ENCODE measurements at regions not wholly inside any gene's neighbourhood (a gene's known extent, or its start where the extent isn't known, plus 50 kb on each side); places are given as distances from the start of the nearest gene placed in this dataset.

- Histone ChIP-seq H3K36me3 (ENCODE audit: control insufficient read depth in 5 of 5, insufficient read depth in 5 of 5, low read length in 5 of 5) (no peaks in the 10 kb centered on the region), H3K9me3 (ENCODE audit: control insufficient read depth in 5 of 5, low read length in 5 of 5) (no peaks in the 10 kb centered on the region), H3K4me1 (ENCODE audit: control insufficient read depth in 5 of 5, insufficient read depth in 5 of 5, low read length in 5 of 5) (peaks cover 0 to 6% (median 0%) of the 10 kb centered on the region in 5 donors), H3K9ac (ENCODE audit: low read length in 5 of 5) (no peak overlapping the region), H3K4me3 (ENCODE audit: low read depth in 1 of 5, low read length in 5 of 5) (no peak overlapping the region), H3K27ac (ENCODE audit: low read depth, low read length) (no peak overlapping the region), H3K27me3 (ENCODE audit: control insufficient read depth in 5 of 5, insufficient read depth in 4 of 5, low read length in 5 of 5) (no peaks in the 10 kb centered on the region)
Observed at GRCh38 chr5:54753753-54754152, 231.6 kb downstream of the ESM1 start.

DNA sequence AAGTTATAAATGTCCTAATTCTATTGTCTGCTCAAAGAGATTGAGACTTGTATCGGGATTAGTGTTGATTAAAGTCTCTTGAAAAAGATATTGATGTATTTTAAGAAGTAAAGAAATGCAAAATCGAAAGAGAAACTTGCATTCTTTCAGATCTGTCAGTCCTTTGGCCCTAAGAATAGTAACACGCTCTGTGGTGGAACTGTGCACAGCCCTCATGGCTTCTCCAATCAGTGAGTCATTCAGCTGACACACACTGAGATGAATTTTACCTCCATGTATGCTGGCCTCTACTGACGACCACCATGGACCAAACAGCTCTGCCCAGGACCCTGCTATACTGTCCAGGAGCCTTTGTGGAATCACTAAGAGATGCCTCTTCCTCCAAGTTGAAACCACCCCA is 232.4 kb downstream of the ESM1 start:
- H3K4me1 ChIP-seq (ENCODE audit: control insufficient read depth in 5 of 5, insufficient read depth in 5 of 5, low read length in 5 of 5): peaks cover 0 to 6% (median 0%) of the 10 kb centered on the region in 5 donors
- no peaks in the 10 kb centered on the region for H3K9me3 ChIP-seq (ENCODE audit: control insufficient read depth in 5 of 5, low read length in 5 of 5)
- no peaks in the 10 kb centered on the region for H3K27me3 ChIP-seq (ENCODE audit: control insufficient read depth in 5 of 5, insufficient read depth in 4 of 5, low read length in 5 of 5)
- H3K9ac ChIP-seq (ENCODE audit: low read length in 5 of 5): no peak overlapping the region
- H3K36me3 ChIP-seq (ENCODE audit: control insufficient read depth in 5 of 5, insufficient read depth in 5 of 5, low read length in 5 of 5): no peaks in the 10 kb centered on the region
- H3K4me3 ChIP-seq (ENCODE audit: low read depth in 1 of 5, low read length in 5 of 5): no peak overlapping the region
- no peak overlapping the region for H3K27ac ChIP-seq (ENCODE audit: low read depth, low read length)

DNA sequence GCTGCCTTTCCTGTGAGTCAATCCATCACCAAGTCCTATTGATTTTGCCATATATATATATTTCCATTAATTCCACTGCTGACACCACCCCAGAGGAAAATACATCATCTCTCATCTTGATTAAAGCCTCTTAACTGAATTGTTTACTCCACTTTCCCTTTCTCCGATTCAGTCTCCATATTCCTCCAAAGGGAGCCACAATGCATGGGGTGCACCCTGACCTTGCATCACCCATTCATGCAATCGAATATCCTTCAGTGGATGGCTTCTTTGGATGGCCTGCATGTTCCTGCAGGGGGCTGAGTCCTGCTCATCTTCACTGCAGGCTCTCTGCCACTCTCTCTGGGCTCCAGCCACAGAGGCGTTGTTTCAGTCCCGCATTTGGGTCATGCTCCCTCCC is 231.0 kb downstream of the SNX18 start:
- H3K27ac ChIP-seq (ENCODE audit: low read depth, low read length): no peak overlapping the region
- no peak overlapping the region for H3K4me3 ChIP-seq (ENCODE audit: low read depth in 1 of 5, low read length in 5 of 5)
- H3K27me3 ChIP-seq (ENCODE audit: control insufficient read depth in 5 of 5, insufficient read depth in 4 of 5, low read length in 5 of 5): no peaks in the 10 kb centered on the region
- H3K4me1 ChIP-seq (ENCODE audit: control insufficient read depth in 5 of 5, insufficient read depth in 5 of 5, low read length in 5 of 5): peaks cover 2 to 17% (median 8%) of the 10 kb centered on the region in 5 donors
- no peaks in the 10 kb centered on the region for H3K36me3 ChIP-seq (ENCODE audit: control insufficient read depth in 5 of 5, insufficient read depth in 5 of 5, low read length in 5 of 5)
- no peaks in the 10 kb centered on the region for H3K9me3 ChIP-seq (ENCODE audit: control insufficient read depth in 5 of 5, low read length in 5 of 5)
- no peak overlapping the region for H3K9ac ChIP-seq (ENCODE audit: low read length in 5 of 5)

DNA sequence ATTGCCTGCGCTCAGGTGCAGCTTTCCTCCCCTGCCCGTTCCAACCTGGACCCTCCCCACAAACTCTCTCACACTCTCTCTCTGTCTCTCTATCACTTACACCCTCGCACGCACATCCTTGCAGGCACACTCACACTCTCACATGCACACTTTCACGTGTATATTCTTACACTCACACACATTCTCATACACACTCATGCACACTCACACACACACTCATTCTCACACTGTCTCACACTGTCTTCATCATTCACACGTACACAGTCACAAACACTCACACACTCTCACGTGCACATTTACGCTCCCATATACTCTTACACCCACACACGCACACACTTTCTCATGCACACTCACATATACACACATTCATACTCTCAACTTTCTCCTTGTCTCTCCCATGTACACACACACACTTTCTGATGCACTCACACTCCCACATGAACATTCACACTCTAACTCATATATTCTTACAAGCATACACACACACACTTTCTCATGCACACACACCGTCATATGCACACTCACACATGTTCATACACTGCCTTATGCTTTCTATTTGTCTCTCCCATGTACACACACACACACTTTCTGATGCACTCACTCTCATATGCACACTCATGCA is 229.3 kb downstream of the SNX18 start:
- Histone ChIP-seq H3K4me1 (ENCODE audit: control insufficient read depth in 5 of 5, insufficient read depth in 5 of 5, low read length in 5 of 5) (peaks cover 2 to 29% (median 11%) of the 10 kb centered on the region in 5 donors), H3K9me3 (ENCODE audit: control insufficient read depth in 5 of 5, low read length in 5 of 5) (no peaks in the 10 kb centered on the region), H3K36me3 (ENCODE audit: control insufficient read depth in 5 of 5, insufficient read depth in 5 of 5, low read length in 5 of 5) (no peaks in the 10 kb centered on the region), H3K27ac (ENCODE audit: low read depth, low read length) (no peak overlapping the region), H3K27me3 (ENCODE audit: control insufficient read depth in 5 of 5, insufficient read depth in 4 of 5, low read length in 5 of 5) (no peaks in the 10 kb centered on the region), H3K9ac (ENCODE audit: low read length in 5 of 5) (no peak overlapping the region), H3K4me3 (ENCODE audit: low read depth in 1 of 5, low read length in 5 of 5) (no peak overlapping the region)

GRCh38 chr5:54746346-54746745 is 228.8 kb downstream of the SNX18 start:
- H3K9ac ChIP-seq (ENCODE audit: low read length in 5 of 5): no peak overlapping the region
- H3K4me3 ChIP-seq (ENCODE audit: low read depth in 1 of 5, low read length in 5 of 5): no peak overlapping the region
- H3K27me3 ChIP-seq (ENCODE audit: control insufficient read depth in 5 of 5, insufficient read depth in 4 of 5, low read length in 5 of 5): no peaks in the 10 kb centered on the region
- H3K36me3 ChIP-seq (ENCODE audit: control insufficient read depth in 5 of 5, insufficient read depth in 5 of 5, low read length in 5 of 5): no peaks in the 10 kb centered on the region
- peaks cover 2 to 29% (median 11%) of the 10 kb centered on the region in 5 donors for H3K4me1 ChIP-seq (ENCODE audit: control insufficient read depth in 5 of 5, insufficient read depth in 5 of 5, low read length in 5 of 5)
- H3K9me3 ChIP-seq (ENCODE audit: control insufficient read depth in 5 of 5, low read length in 5 of 5): no peaks in the 10 kb centered on the region
- H3K27ac ChIP-seq (ENCODE audit: low read depth, low read length): no peak overlapping the region

DNA sequence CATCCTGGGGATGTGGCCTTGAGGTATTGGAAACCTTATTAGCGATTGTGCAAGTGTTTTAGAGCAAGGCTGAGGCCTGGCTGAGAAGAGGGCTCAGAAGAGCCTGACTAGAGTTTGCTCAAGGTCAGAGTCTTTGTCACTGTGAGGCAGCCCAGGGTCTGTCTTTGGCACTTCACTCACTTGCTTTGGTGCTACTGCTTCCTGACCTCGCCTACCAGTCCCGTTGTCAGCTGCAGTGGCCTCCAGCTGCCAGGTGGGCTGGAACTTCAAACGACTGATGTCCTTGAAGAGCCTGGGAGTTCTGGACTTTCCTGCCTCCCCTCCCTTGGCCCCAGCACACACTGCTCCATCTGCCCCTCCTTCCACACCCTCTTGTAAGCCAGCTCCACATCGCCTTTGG is 228.0 kb downstream of the SNX18 start:
- no peaks in the 10 kb centered on the region for H3K27me3 ChIP-seq (ENCODE audit: control insufficient read depth in 5 of 5, insufficient read depth in 4 of 5, low read length in 5 of 5)
- peaks cover 2 to 29% (median 11%) of the 10 kb centered on the region in 5 donors for H3K4me1 ChIP-seq (ENCODE audit: control insufficient read depth in 5 of 5, insufficient read depth in 5 of 5, low read length in 5 of 5)
- H3K9me3 ChIP-seq (ENCODE audit: control insufficient read depth in 5 of 5, low read length in 5 of 5): no peaks in the 10 kb centered on the region
- H3K27ac ChIP-seq (ENCODE audit: low read depth, low read length): no peak overlapping the region
- no peak overlapping the region for H3K9ac ChIP-seq (ENCODE audit: low read length in 5 of 5)
- H3K4me3 ChIP-seq (ENCODE audit: low read depth in 1 of 5, low read length in 5 of 5): no peak overlapping the region
- no peaks in the 10 kb centered on the region for H3K36me3 ChIP-seq (ENCODE audit: control insufficient read depth in 5 of 5, insufficient read depth in 5 of 5, low read length in 5 of 5)

DNA sequence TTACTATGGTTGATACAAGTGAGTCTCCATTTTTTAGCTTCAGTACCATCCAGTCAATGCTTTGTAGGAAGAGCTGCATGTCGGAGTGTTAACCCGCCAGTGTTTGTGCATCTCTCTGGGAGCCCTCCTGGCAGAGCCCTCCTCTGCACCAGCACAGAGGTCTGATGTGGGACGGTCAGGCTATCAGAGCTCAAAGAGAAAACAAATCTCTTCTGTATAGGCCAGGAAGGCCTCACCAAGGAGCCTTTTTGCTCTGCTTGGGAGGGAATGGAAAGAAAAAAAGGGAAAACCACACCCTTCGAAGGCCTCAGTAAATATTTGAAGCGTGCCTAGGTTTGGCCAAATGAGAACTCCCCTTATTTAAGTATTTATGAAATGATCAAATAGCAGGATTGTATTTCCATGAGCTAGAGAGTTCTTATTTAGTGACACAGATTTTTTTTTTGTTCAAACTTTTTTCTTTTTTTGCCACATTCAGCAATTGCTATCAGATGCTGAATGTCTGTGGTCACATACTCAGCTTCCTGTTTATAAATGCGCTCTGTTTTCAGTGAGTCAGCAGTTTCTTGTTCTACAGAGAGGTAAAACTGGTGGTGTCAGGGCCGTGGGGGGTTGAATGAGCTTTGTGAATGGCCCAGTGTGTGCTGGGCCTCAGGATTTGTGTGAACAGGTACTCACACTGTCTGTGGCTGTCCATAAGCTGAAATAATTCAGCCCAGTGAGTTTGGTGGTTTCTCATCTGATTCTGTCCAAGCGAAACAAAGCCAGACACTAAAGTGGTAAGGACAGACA is 226.6 kb downstream of the SNX18 start:
- H3K9me3 ChIP-seq (ENCODE audit: control insufficient read depth in 5 of 5, low read length in 5 of 5): no peaks in the 10 kb centered on the region
- H3K9ac ChIP-seq (ENCODE audit: low read length in 5 of 5): no peak overlapping the region
- peaks cover 2 to 29% (median 11%) of the 10 kb centered on the region in 5 donors for H3K4me1 ChIP-seq (ENCODE audit: control insufficient read depth in 5 of 5, insufficient read depth in 5 of 5, low read length in 5 of 5)
- H3K36me3 ChIP-seq (ENCODE audit: control insufficient read depth in 5 of 5, insufficient read depth in 5 of 5, low read length in 5 of 5): no peaks in the 10 kb centered on the region
- H3K4me3 ChIP-seq (ENCODE audit: low read depth in 1 of 5, low read length in 5 of 5): no peak overlapping the region
- no peaks in the 10 kb centered on the region for H3K27me3 ChIP-seq (ENCODE audit: control insufficient read depth in 5 of 5, insufficient read depth in 4 of 5, low read length in 5 of 5)
- H3K27ac ChIP-seq (ENCODE audit: low read depth, low read length): peak overlapping the region; percentile 67

DNA sequence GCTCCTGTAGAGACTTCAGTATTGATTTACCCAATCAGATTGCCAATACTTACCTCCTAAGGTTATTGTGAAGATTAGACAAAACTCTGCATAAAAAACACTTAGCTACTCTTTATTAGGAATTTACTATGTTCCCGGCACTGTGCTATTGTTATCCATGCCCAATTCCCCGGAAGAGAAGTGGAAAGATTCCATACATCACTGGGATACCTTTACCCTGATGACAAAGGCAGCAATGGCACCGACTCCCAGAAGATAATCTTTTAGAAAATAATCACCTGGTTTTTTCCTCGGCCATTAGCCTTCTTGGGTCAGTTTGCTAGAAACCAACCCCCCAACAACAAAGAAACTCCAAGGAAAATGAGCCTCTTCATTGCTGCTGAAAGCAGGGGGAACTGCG is 226.0 kb downstream of the SNX18 start:
- H3K9ac ChIP-seq (ENCODE audit: low read length in 5 of 5): no peak overlapping the region
- peak overlapping the region; percentile 67 for H3K27ac ChIP-seq (ENCODE audit: low read depth, low read length)
- peaks cover 2 to 29% (median 11%) of the 10 kb centered on the region in 5 donors for H3K4me1 ChIP-seq (ENCODE audit: control insufficient read depth in 5 of 5, insufficient read depth in 5 of 5, low read length in 5 of 5)
- no peaks in the 10 kb centered on the region for H3K9me3 ChIP-seq (ENCODE audit: control insufficient read depth in 5 of 5, low read length in 5 of 5)
- H3K36me3 ChIP-seq (ENCODE audit: control insufficient read depth in 5 of 5, insufficient read depth in 5 of 5, low read length in 5 of 5): no peaks in the 10 kb centered on the region
- H3K27me3 ChIP-seq (ENCODE audit: control insufficient read depth in 5 of 5, insufficient read depth in 4 of 5, low read length in 5 of 5): no peaks in the 10 kb centered on the region
- no peak overlapping the region for H3K4me3 ChIP-seq (ENCODE audit: low read depth in 1 of 5, low read length in 5 of 5)

GRCh38 chr5:54742417-54742891 is 224.9 kb downstream of the SNX18 start:
- H3K4me3 ChIP-seq (ENCODE audit: low read depth in 1 of 5, low read length in 5 of 5): no peak overlapping the region
- peaks cover 2 to 37% (median 13%) of the 10 kb centered on the region in 5 donors for H3K4me1 ChIP-seq (ENCODE audit: control insufficient read depth in 5 of 5, insufficient read depth in 5 of 5, low read length in 5 of 5)
- H3K36me3 ChIP-seq (ENCODE audit: control insufficient read depth in 5 of 5, insufficient read depth in 5 of 5, low read length in 5 of 5): no peaks in the 10 kb centered on the region
- H3K9ac ChIP-seq (ENCODE audit: low read length in 5 of 5): no peak overlapping the region
- H3K27ac ChIP-seq (ENCODE audit: low read depth, low read length): no peak overlapping the region
- H3K9me3 ChIP-seq (ENCODE audit: control insufficient read depth in 5 of 5, low read length in 5 of 5): no peaks in the 10 kb centered on the region
- no peaks in the 10 kb centered on the region for H3K27me3 ChIP-seq (ENCODE audit: control insufficient read depth in 5 of 5, insufficient read depth in 4 of 5, low read length in 5 of 5)

- no peaks in the 10 kb centered on the region for H3K36me3 ChIP-seq (ENCODE audit: control insufficient read depth in 5 of 5, insufficient read depth in 5 of 5, low read length in 5 of 5)
Observed at GRCh38 chr5:54741711-54742110, 224.2 kb downstream of the SNX18 start.

More at GRCh38 chr5:54741711-54742110, 224.2 kb downstream of the SNX18 start:
- Histone ChIP-seq H3K27ac (ENCODE audit: low read depth, low read length) (no peak overlapping the region), H3K9ac (ENCODE audit: low read length in 5 of 5) (no peak overlapping the region), H3K4me3 (ENCODE audit: low read depth in 1 of 5, low read length in 5 of 5) (no peak overlapping the region), H3K9me3 (ENCODE audit: control insufficient read depth in 5 of 5, low read length in 5 of 5) (no peaks in the 10 kb centered on the region), H3K4me1 (ENCODE audit: control insufficient read depth in 5 of 5, insufficient read depth in 5 of 5, low read length in 5 of 5) (peaks cover 0 to 37% (median 13%) of the 10 kb centered on the region in 5 donors), H3K27me3 (ENCODE audit: control insufficient read depth in 5 of 5, insufficient read depth in 4 of 5, low read length in 5 of 5) (no peaks in the 10 kb centered on the region)
